KMS-11 (cell line): ENCODE measurements at regions not wholly inside any gene's neighbourhood (a gene's known extent, or its start where the extent isn't known, plus 50 kb on each side); places are given as distances from the start of the nearest gene placed in this dataset.

ENCODE experiments used
- H2AFZ ChIP-seq: fragments of 200-600 bp; sonication (generic); 2 replicates; pipeline ENCODE4 v1.6.1; 2016; ENCODE audit warnings: antibody characterized with exemption, mixed run types, low read depth
- H3K27ac ChIP-seq: fragments of 200-600 bp; sonication (generic); 2 replicates; pipeline ENCODE4 v1.6.1; 2016; ENCODE audit warnings: mild to moderate bottlenecking, mixed run types
- H3K27me3 ChIP-seq: fragments of 200-600 bp; sonication (generic); 2 replicates; pipeline ENCODE4 v1.6.1; 2017; ENCODE audit warnings: mild to moderate bottlenecking, low read depth, mixed run types, moderate library complexity; ENCODE audit not compliant: insufficient read depth
- H3K36me3 ChIP-seq: fragments of 200-600 bp; sonication (generic); 2 replicates; pipeline ENCODE4 v1.6.1; 2017; ENCODE audit warnings: mild to moderate bottlenecking, mixed run types; ENCODE audit not compliant: insufficient read depth
- H3K4me1 ChIP-seq: fragments of 200-600 bp; sonication (generic); 2 replicates; pipeline ENCODE4 v1.6.1; 2016; ENCODE audit warnings: mild to moderate bottlenecking, low read depth, mixed run types; ENCODE audit not compliant: poor library complexity, severe bottlenecking
- H3K4me2 ChIP-seq: fragments of 200-600 bp; sonication (generic); 2 replicates; pipeline ENCODE4 v1.7.0; 2016; ENCODE audit warnings: mild to moderate bottlenecking, mixed run types
- H3K4me3 ChIP-seq: fragments of 200-600 bp; sonication (generic); IDR thresholded peaks from 2 replicates; pipeline ENCODE4 v1.6.1; 2017; ENCODE audit warnings: low read depth, low read length, mixed read lengths; ENCODE audit not compliant: insufficient read depth
- H3K79me2 ChIP-seq: fragments of 200-600 bp; sonication (generic); 2 replicates; pipeline ENCODE4 v1.6.1; 2016; ENCODE audit warnings: low read depth, mixed run types; ENCODE audit not compliant: insufficient read depth
- H3K9ac ChIP-seq: fragments of 200-600 bp; sonication (generic); 2 replicates; pipeline ENCODE4 v1.6.1; 2016; ENCODE audit warnings: mild to moderate bottlenecking, mixed run types
- H4K20me1 ChIP-seq: fragments of 200-600 bp; sonication (generic); 2 replicates; pipeline ENCODE4 v1.6.1; 2016; ENCODE audit warnings: mild to moderate bottlenecking, mixed run types; ENCODE audit not compliant: insufficient read depth
- CTCF ChIP-seq: fragments of 200-600 bp; sonication (generic); conservative IDR thresholded peaks from 2 replicates; pipeline ENCODE4 v1.6.1; 2017; ENCODE audit warnings: low read depth, mild to moderate bottlenecking, antibody characterized with exemption, low read length, moderate library complexity, mixed read lengths

GRCh38 chr5:167579693-167580055 is 711.8 kb upstream of the WWC1 start:
- no peak overlapping the region for H3K4me2 ChIP-seq
- H3K9ac ChIP-seq: no peak overlapping the region
- no peak overlapping the region for H3K4me3 ChIP-seq
- no peaks in the 10 kb centered on the region for H3K36me3 ChIP-seq
- H4K20me1 ChIP-seq: no peaks in the 10 kb centered on the region
- no peak overlapping the region for H2AFZ ChIP-seq
- H3K27me3 ChIP-seq: no peaks in the 10 kb centered on the region
- H3K27ac ChIP-seq: no peak overlapping the region
- no peaks in the 10 kb centered on the region for H3K79me2 ChIP-seq
- TF ChIP-seq CTCF: no peak
- H3K4me1 ChIP-seq: no peaks in the 10 kb centered on the region

- no peaks in the 10 kb centered on the region for H4K20me1 ChIP-seq
- H3K36me3 ChIP-seq: no peaks in the 10 kb centered on the region
- no peaks in the 10 kb centered on the region for H3K4me1 ChIP-seq
- no peaks in the 10 kb centered on the region for H3K27me3 ChIP-seq
- no peak overlapping the region for H3K4me2 ChIP-seq
- no peaks in the 10 kb centered on the region for H3K79me2 ChIP-seq
- H3K4me3 ChIP-seq: no peak overlapping the region
- H3K9ac ChIP-seq: no peak overlapping the region
- H3K27ac ChIP-seq: no peak overlapping the region
- TF ChIP-seq CTCF: no peak
- no peak overlapping the region for H2AFZ ChIP-seq
Measured at GRCh38 chr5:167580608-167581007, 710.8 kb upstream of the WWC1 start.

GRCh38 chr5:167582283-167582682 is 709.2 kb upstream of the WWC1 start:
- Histone ChIP-seq H3K4me3 (no peak overlapping the region), H3K9ac (no peak overlapping the region), H3K79me2 (no peaks in the 10 kb centered on the region), H2AFZ (no peak overlapping the region), H4K20me1 (no peaks in the 10 kb centered on the region), H3K4me2 (no peak overlapping the region), H3K36me3 (no peaks in the 10 kb centered on the region), H3K27me3 (no peaks in the 10 kb centered on the region), H3K27ac (no peak overlapping the region), H3K4me1 (no peaks in the 10 kb centered on the region)
- no peak for TF ChIP-seq CTCF

DNA sequence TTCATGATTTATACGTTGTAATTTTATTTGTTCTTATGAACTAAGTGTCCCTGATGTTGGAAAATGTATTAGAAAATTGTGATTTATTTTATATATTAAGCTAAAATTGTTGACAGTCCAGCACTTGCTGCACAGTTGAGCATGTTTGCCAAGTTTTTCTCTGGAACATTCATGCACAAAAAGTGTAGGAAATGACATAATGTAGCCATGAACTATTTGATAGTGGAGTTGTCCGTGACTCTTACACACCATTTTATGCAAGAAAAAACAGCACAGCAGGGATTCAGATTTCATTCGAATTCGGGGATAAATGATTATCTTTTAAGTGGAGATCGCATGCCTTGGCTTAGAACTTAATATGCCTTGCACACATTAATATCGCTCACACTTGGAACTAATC is 708.6 kb upstream of the WWC1 start:
- no peak for TF ChIP-seq CTCF
- H3K4me2 ChIP-seq: no peak overlapping the region

DNA sequence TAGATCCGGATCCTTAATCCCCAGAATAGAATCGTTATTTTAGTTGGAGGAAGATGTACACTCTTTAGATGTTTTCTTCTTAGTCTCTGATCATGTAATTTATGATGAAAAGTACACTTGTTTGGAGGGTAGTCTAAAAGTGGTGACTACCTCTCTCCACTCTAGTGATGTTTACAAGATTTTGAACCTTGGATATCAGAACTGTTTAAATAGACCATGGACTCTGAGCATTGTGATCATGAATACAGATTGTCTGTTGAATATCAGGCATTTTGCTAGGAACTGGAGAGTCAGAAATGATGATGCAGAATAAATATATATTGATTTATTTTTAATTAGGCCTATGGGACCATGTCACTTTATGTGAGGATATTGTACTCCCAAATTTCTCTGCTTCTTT is 706.3 kb upstream of the WWC1 start:
- Histone ChIP-seq H3K27ac (no peak overlapping the region), H3K27me3 (no peaks in the 10 kb centered on the region), H2AFZ (no peak overlapping the region), H3K4me1 (no peaks in the 10 kb centered on the region), H3K9ac (no peak overlapping the region), H4K20me1 (no peaks in the 10 kb centered on the region), H3K79me2 (no peaks in the 10 kb centered on the region), H3K4me2 (no peak overlapping the region), H3K4me3 (no peak overlapping the region), H3K36me3 (no peaks in the 10 kb centered on the region)
- no peak for TF ChIP-seq CTCF

More for the DNA sequence above, 708.6 kb upstream of the WWC1 start:
- H3K4me1 ChIP-seq: no peaks in the 10 kb centered on the region
- no peak overlapping the region for H3K9ac ChIP-seq
- no peaks in the 10 kb centered on the region for H4K20me1 ChIP-seq
- H3K27me3 ChIP-seq: no peaks in the 10 kb centered on the region
- no peak overlapping the region for H2AFZ ChIP-seq
- no peaks in the 10 kb centered on the region for H3K36me3 ChIP-seq
- no peak overlapping the region for H3K4me3 ChIP-seq
- no peak overlapping the region for H3K27ac ChIP-seq
- H3K79me2 ChIP-seq: no peaks in the 10 kb centered on the region
